HFFc6 (cell line): ENCODE measurements at regions not wholly inside any gene's neighbourhood (a gene's known extent, or its start where the extent isn't known, plus 50 kb on each side); places are given as distances from the start of the nearest gene placed in this dataset.
"Not testable (repeated sequence)": the region's sequence is repeated elsewhere in the genome, so short reads cannot be mapped to it uniquely, and the experiment has no call there.

Experiments
- DNase-seq: peaks from one replicate; pipeline ENCODE4 v3.0.0-alpha.2; 2018
- H3K27ac Mint-ChIP-seq: 2 replicates; pipeline ENCODE4 v1.8.0; 2020; ENCODE audit warnings: mild to moderate bottlenecking, mixed read lengths
- H3K27me3 Mint-ChIP-seq: 2 replicates; pipeline ENCODE4 v1.8.0; 2021; ENCODE audit warnings: mild to moderate bottlenecking, moderate library complexity, mixed read lengths; ENCODE audit not compliant: insufficient read depth
- H3K36me3 Mint-ChIP-seq: 2 replicates; pipeline ENCODE4 v1.8.0; 2021; ENCODE audit warnings: low read depth, mixed read lengths
- H3K4me1 Mint-ChIP-seq: 2 replicates; pipeline ENCODE4 v1.8.0; 2020; ENCODE audit warnings: low read depth, mixed read lengths
- H3K4me3 Mint-ChIP-seq: 2 replicates; pipeline ENCODE4 v1.8.0; 2020; ENCODE audit warnings: mild to moderate bottlenecking, moderate library complexity, mixed read lengths
- H3K9me3 Mint-ChIP-seq: 2 replicates; pipeline ENCODE4 v1.8.0; 2020; ENCODE audit warnings: mild to moderate bottlenecking, mixed read lengths
- TF ChIP-seq, protein P1 (sequence below): fragments of 200-600 bp; sonication (generic); IDR thresholded peaks from 2 replicates; pipeline ENCODE4 v1.5.0; 2021; ENCODE audit warnings: antibody characterized with exemption, mild to moderate bottlenecking

DNA sequence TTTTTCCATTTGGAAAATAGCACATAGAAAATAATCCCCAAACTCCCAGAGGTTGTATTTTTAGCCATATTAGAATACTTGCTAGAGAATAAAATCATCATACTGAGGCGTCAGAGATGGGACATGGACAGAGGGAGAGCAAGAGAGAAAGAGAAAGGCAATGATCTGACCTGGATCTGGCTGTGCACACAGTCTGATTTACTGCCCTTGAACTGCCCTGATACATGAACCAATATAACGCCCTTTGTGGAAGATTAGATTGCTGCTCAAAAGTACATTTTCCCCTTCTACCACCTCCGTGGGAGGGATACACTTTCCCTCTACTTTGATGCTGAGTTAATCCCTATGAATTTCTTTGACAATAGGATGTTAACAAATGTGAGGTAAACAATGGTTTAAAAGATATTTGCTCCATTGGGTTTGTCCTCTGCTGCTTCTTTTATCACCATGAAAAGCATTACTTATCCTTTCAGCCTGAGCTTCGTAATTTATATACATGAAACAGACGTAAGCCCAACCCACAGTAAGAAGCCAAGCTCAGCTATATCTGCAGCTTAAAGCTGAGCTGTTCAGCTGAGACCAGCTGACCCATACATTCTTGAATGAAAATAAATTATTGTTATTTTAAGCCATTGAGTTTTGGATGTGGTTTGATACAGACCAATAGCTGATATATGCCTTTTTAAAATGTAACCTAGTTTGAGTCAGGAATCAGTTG lies 1664.6 kb upstream of the CELF4 start:
- DNase-seq = no peak
- no peak overlapping the region for H3K4me3 Mint-ChIP-seq

DNA sequence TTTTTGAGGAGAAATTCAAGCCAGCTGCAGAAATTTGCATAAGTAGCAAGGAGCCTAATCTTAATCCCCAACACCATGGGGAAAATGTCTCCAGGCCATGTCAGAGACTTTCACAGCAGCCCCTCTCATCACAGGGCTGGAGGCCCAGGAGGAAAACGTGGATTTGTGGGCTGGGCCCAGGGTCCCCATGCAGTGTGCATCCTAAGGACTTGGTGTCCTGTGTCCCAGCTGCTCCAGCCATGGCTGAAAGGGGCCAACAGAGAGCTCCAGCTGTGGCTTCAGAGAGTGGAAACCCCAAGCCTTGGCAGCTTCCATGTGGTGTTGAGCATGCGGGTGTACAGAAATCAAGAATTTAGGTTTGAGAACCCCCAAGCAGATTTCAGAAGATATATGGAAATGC lies 1662.2 kb upstream of the CELF4 start:
- H3K4me1 Mint-ChIP-seq, H3K4me3 Mint-ChIP-seq, DNase-seq, H3K36me3 Mint-ChIP-seq, H3K27ac Mint-ChIP-seq, H3K27me3 Mint-ChIP-seq: not testable (repeated sequence)
- peaks cover 29% of the 10 kb centered on the region for H3K9me3 Mint-ChIP-seq

More for the DNA sequence above, 1664.6 kb upstream of the CELF4 start:
- TF ChIP-seq, protein P1, sequence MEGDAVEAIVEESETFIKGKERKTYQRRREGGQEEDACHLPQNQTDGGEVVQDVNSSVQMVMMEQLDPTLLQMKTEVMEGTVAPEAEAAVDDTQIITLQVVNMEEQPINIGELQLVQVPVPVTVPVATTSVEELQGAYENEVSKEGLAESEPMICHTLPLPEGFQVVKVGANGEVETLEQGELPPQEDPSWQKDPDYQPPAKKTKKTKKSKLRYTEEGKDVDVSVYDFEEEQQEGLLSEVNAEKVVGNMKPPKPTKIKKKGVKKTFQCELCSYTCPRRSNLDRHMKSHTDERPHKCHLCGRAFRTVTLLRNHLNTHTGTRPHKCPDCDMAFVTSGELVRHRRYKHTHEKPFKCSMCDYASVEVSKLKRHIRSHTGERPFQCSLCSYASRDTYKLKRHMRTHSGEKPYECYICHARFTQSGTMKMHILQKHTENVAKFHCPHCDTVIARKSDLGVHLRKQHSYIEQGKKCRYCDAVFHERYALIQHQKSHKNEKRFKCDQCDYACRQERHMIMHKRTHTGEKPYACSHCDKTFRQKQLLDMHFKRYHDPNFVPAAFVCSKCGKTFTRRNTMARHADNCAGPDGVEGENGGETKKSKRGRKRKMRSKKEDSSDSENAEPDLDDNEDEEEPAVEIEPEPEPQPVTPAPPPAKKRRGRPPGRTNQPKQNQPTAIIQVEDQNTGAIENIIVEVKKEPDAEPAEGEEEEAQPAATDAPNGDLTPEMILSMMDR = no peak
- H3K4me1 Mint-ChIP-seq = no peaks in the 10 kb centered on the region
- H3K27ac Mint-ChIP-seq = no peak overlapping the region
- peaks cover 39% of the 10 kb centered on the region for H3K9me3 Mint-ChIP-seq
- no peaks in the 10 kb centered on the region for H3K27me3 Mint-ChIP-seq
- H3K36me3 Mint-ChIP-seq = no peaks in the 10 kb centered on the region

DNA sequence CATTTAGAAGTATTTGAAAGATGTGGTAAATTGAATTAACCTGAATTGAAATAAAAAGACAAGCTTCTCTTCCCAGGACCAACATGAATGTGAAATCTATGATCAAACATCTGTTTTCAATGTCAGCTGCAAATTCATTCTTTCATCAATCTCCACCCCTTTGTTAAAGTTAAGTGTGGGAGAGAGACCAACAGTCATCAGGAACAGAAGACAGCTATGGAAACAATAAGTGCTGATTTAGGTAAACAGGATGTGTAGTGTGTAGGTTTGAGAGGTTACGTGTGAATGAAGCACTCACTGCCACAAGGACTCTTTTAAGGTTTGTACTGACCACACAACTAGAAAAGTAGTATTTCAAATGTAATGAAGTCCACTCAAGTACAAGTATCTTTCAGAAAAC lies 1659.8 kb upstream of the CELF4 start:
- peaks cover 24% of the 10 kb centered on the region for H3K9me3 Mint-ChIP-seq
- DNase-seq = no peak
- no peaks in the 10 kb centered on the region for H3K36me3 Mint-ChIP-seq
- TF ChIP-seq, protein P1 = no peak
- no peaks in the 10 kb centered on the region for H3K27me3 Mint-ChIP-seq
- H3K4me1 Mint-ChIP-seq = no peaks in the 10 kb centered on the region
- H3K27ac Mint-ChIP-seq = no peak overlapping the region
- H3K4me3 Mint-ChIP-seq = no peak overlapping the region

DNA sequence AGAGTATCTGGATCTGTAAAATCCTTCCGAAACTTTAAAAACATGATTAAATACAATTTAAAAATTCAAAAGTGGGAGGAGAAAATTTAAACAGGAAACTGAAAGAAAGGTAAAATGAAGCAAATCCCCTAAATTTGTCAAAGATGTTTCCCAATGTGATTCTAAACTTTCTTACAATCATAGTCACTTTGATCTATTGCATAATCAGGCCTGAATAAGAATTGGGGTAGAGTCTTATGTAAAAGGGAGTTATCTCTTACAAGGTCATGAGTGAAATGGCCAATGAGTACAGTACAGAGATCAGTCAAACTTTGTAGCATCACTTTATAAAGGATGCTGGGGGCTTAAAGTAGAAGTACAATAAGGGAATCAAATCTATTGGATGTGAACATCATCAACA lies 1657.7 kb upstream of the CELF4 start:
- Mint-ChIP-seq H3K9me3 (peaks cover 17% of the 10 kb centered on the region), H3K4me3 (no peak overlapping the region), H3K27ac (no peak overlapping the region), H3K27me3 (no peaks in the 10 kb centered on the region; the same call in 1 of the 2 replicates), H3K36me3 (no peaks in the 10 kb centered on the region), H3K4me1 (no peaks in the 10 kb centered on the region)
- TF ChIP-seq, protein P1 = no peak
- no peak for DNase-seq

DNA sequence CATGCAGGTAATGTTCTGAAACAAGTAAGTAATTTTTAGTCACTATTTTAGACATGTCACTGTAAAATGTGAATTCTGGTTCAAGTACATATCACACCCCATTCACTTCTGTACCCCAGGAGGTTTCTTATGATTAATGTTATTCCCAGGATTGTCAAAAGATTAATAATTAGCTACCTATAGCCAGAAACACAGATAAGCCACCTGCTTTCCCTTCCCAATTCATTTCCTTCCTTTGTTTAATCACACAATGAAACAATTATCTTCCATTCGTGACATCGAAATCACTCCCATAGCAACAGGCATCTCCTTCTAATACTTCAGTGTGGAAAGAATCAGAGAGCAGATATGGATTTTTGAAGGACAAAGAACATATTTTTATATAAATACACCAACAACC lies 1650.3 kb upstream of the CELF4 start:
- H3K4me3 Mint-ChIP-seq = no peak overlapping the region
- H3K4me1 Mint-ChIP-seq = no peaks in the 10 kb centered on the region
- no peak for DNase-seq
- no peak overlapping the region for H3K27ac Mint-ChIP-seq
- H3K36me3 Mint-ChIP-seq = no peaks in the 10 kb centered on the region; the same call in 1 of the 2 replicates
- no peaks in the 10 kb centered on the region; the same call in 1 of the 2 replicates for H3K27me3 Mint-ChIP-seq
- peaks cover 22% of the 10 kb centered on the region for H3K9me3 Mint-ChIP-seq
- TF ChIP-seq, protein P1 = no peak

DNA sequence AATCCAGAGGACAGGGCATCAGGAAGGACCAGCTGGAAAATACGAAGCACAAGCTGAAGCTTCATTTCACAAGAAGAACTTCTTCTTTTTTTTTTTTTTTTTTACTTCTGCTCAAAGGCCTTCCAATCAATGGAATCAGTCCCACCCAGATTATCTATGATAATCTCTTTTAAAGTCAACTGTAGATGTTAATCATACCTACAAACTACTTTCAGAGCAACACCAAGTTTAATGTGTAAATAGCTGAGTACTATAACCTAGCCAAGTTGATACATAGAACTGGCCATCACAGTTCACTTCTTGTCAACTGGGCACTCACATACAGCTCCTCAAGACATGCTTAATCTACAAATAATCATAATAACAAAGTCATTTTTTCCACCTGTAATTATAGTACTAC lies 1645.9 kb upstream of the CELF4 start:
- Mint-ChIP-seq H3K27ac (no peak overlapping the region), H3K9me3 (peaks cover 28% of the 10 kb centered on the region), H3K4me3 (no peak overlapping the region), H3K36me3 (no peaks in the 10 kb centered on the region; the same call in 1 of the 2 replicates), H3K27me3 (no peaks in the 10 kb centered on the region), H3K4me1 (no peaks in the 10 kb centered on the region)
- TF ChIP-seq, protein P1 = no peak
- DNase-seq = no peak
